ENCODE measurements at regions not wholly inside any gene's neighbourhood (a gene's known extent, or its start where the extent isn't known, plus 50 kb on each side); places are given as distances from the start of the nearest gene placed in this dataset.

DNA sequence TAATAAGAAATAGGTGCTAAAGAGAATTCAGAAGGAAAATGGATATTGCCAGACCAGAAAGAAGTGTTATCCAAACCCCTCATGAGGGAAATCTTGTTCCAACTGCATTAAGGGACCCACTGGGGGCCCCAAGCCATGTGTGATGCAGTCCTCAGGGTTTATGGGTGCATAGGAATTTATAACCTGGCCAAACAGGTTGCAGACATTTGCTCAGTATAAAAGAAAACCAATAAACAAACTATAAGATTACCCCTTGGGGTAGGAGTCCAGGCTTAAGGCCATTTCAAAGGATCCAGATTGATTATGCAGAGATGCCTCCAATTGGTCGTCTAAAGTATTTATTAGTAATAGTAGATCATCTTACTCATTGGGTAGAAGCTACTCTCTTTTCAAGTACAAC is 240.9 kb upstream of the DIO3 start:
- no peak for TF ChIP-seq SIN3A (IDR thresholded peaks at IDR 0.05; ENCODE audit: borderline replicate concordance, insufficient read depth, low read length)
- TF ChIP-seq FOXP2 (optimal IDR thresholded peaks at IDR 0.05; ENCODE audit: borderline replicate concordance, extremely low read depth, extremely low read length, insufficient read depth), result no peak
- TF ChIP-seq TAF1 (IDR thresholded peaks at IDR 0.05; ENCODE audit: borderline replicate concordance, insufficient read depth, low read length), result no peak
- no peak for TF ChIP-seq POLR2AphosphoS5 (IDR thresholded peaks at IDR 0.05; ENCODE audit: low read depth, low read length)
- TF ChIP-seq, protein P1, sequence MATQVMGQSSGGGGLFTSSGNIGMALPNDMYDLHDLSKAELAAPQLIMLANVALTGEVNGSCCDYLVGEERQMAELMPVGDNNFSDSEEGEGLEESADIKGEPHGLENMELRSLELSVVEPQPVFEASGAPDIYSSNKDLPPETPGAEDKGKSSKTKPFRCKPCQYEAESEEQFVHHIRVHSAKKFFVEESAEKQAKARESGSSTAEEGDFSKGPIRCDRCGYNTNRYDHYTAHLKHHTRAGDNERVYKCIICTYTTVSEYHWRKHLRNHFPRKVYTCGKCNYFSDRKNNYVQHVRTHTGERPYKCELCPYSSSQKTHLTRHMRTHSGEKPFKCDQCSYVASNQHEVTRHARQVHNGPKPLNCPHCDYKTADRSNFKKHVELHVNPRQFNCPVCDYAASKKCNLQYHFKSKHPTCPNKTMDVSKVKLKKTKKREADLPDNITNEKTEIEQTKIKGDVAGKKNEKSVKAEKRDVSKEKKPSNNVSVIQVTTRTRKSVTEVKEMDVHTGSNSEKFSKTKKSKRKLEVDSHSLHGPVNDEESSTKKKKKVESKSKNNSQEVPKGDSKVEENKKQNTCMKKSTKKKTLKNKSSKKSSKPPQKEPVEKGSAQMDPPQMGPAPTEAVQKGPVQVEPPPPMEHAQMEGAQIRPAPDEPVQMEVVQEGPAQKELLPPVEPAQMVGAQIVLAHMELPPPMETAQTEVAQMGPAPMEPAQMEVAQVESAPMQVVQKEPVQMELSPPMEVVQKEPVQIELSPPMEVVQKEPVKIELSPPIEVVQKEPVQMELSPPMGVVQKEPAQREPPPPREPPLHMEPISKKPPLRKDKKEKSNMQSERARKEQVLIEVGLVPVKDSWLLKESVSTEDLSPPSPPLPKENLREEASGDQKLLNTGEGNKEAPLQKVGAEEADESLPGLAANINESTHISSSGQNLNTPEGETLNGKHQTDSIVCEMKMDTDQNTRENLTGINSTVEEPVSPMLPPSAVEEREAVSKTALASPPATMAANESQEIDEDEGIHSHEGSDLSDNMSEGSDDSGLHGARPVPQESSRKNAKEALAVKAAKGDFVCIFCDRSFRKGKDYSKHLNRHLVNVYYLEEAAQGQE (IDR thresholded peaks at IDR 0.05; ENCODE audit: insufficient read depth in 1 of 2, low read depth in 2 of 2, low read length in 2 of 2), result no peak

DNA sequence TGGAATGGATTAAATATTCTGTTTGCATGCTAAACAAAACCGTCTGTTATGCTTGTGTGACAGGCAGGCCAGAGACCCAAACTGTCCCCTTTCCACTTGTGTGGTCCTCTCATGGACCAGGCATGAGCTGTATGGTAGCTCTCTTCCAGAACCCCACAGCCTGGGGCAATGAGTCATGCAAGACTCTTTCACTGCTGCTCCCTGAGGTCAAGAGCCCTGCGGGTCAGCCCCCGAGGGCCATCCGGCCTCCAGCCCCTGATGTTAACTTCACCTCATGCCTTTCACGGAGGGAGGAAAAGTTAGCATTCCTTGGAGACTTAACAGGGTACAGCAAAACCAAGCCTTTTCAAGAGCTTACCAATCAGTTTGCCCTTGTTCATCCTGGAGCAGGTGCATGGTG is 239.1 kb upstream of the DIO3 start:
- TF ChIP-seq TAF1 (IDR thresholded peaks at IDR 0.05; ENCODE audit: borderline replicate concordance, insufficient read depth, low read length), result no peak
- TF ChIP-seq, protein P1 (IDR thresholded peaks at IDR 0.05; ENCODE audit: insufficient read depth in 1 of 2, low read depth in 2 of 2, low read length in 2 of 2), result no peak
- no peak for TF ChIP-seq SIN3A (IDR thresholded peaks at IDR 0.05; ENCODE audit: borderline replicate concordance, insufficient read depth, low read length)

DNA sequence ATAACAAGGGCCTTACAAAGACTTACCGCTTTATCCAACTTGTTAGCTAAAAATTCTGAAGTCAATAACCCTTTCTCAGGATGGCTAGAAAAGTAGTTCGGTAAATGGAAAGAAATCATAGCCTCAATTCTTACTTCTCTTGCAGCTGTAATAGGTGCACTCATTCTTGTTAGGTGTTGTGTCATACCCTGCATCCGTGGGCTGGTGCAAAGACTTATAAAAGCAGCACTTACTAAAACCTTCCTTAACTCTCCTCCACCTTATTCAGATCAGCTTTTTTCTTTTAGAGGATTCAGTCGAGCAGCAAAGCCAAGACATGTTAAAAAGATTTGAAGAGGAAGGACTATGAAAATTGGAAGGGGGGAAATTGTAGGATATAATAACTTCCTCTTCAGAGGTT is 238.2 kb upstream of the DIO3 start:
- TF ChIP-seq FOXP2 (optimal IDR thresholded peaks at IDR 0.05; ENCODE audit: borderline replicate concordance, extremely low read depth, extremely low read length, insufficient read depth) (no peak), POLR2AphosphoS5 (IDR thresholded peaks at IDR 0.05; ENCODE audit: low read depth, low read length) (no peak), SIN3A (IDR thresholded peaks at IDR 0.05; ENCODE audit: borderline replicate concordance, insufficient read depth, low read length) (no peak), TAF1 (IDR thresholded peaks at IDR 0.05; ENCODE audit: borderline replicate concordance, insufficient read depth, low read length) (no peak)
- TF ChIP-seq, protein P1 (IDR thresholded peaks at IDR 0.05; ENCODE audit: insufficient read depth in 1 of 2, low read depth in 2 of 2, low read length in 2 of 2), result no peak

DNA sequence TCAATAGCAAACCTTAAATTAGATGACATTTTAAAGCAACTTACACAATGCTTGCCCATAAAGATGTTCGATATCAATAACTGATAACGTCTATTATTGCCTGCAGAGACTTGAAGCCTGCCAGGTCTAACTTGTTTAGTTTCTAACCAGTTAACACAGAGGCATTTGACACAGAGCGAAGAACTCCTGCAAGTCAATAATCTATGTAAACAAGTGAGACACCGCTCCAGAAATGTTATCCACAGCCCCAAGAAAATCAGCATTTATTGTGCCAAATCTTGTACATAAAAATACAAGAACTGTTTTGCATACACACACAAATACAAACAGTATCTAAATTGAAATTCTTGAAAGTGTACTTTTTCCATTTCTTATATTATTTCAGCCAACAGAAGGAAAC is 236.0 kb upstream of the DIO3 start:
- no peak for TF ChIP-seq FOXP2 (optimal IDR thresholded peaks at IDR 0.05; ENCODE audit: borderline replicate concordance, extremely low read depth, extremely low read length, insufficient read depth)
- no peak for TF ChIP-seq SIN3A (IDR thresholded peaks at IDR 0.05; ENCODE audit: borderline replicate concordance, insufficient read depth, low read length)
- no peak for TF ChIP-seq TAF1 (IDR thresholded peaks at IDR 0.05; ENCODE audit: borderline replicate concordance, insufficient read depth, low read length)
- TF ChIP-seq, protein P1 (IDR thresholded peaks at IDR 0.05; ENCODE audit: insufficient read depth in 1 of 2, low read depth in 2 of 2, low read length in 2 of 2), result no peak
- TF ChIP-seq POLR2AphosphoS5 (IDR thresholded peaks at IDR 0.05; ENCODE audit: low read depth, low read length), result no peak

DNA sequence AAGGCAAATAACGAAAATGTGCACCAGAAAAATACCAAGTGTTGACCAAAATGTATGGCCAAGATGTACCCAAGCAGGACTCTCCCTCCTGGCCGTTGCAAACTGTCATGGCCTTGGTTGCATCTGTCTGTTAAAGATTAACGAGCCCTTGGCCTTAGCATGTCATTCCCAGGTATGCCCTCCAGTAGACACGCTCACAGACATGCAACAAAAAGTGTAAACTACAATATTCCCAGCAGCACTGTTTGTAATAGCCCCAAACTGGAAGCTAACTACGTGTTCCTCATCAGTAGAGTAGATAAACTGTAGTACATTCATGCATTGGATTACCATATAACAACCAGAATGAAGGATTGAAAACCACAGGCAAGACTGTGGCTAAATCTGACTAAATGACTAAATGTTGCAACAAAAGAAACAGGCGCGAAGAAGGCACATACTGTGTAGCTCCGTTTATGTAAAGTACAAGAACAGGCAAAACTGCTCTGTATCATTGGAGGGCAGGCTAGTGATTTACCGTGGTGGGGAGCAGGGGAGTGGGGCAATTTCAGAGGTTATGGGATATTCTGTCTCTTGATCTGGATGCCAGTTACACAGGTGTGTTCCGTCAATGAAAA is 232.8 kb upstream of the DIO3 start:
- TF ChIP-seq TAF1 (IDR thresholded peaks at IDR 0.05; ENCODE audit: borderline replicate concordance, insufficient read depth, low read length), result no peak

Data from PFSK-1 (cell line).